ENCODE measurements at regions not wholly inside any gene's neighbourhood (a gene's known extent, or its start where the extent isn't known, plus 50 kb on each side); places are given as distances from the start of the nearest gene placed in this dataset.

DNA sequence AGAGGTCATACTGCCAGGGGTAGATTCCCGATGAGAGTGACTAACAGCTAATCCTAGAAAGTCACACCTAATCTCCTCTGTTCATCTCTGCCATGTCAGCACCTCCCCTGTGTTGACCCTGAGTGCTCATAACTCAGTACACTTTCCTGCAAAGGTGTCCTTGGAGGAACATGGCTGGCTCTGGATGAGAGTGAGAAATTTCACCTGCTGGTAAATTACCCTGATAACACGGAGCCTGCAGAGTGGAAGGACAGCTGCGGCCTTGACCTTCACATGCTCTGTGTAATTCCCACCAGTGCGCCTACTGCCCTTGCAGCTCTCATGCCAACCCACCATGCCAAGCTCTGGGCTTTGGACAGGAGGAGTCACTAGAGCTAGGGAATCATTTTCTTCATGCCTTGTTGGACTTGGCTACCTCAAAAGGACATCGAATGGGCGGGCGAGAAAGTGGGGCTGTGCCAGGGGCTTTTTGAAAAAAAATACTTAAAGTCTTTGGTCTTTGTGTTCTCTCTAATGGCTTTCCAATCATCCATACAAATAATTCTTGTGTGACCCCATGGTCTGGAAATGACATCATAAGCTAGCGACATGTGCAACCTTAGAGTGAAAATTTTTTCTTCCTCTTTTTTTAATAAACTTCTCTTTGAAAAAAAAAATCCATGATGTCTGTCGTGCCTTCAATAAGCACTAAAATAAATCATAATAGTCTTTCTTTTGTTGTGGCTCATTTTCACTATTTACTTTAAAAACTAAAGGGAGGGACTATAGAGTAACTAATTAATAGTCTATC lies 319.9 kb downstream of the MYCN start:
- no peaks in the 10 kb centered on the region for H3K27me3 Mint-ChIP-seq (ENCODE audit: low read depth, poor library complexity)
- no peaks in the 10 kb centered on the region for H3K36me3 Mint-ChIP-seq (ENCODE audit: low read depth)
- TF ChIP-seq, protein P1, sequence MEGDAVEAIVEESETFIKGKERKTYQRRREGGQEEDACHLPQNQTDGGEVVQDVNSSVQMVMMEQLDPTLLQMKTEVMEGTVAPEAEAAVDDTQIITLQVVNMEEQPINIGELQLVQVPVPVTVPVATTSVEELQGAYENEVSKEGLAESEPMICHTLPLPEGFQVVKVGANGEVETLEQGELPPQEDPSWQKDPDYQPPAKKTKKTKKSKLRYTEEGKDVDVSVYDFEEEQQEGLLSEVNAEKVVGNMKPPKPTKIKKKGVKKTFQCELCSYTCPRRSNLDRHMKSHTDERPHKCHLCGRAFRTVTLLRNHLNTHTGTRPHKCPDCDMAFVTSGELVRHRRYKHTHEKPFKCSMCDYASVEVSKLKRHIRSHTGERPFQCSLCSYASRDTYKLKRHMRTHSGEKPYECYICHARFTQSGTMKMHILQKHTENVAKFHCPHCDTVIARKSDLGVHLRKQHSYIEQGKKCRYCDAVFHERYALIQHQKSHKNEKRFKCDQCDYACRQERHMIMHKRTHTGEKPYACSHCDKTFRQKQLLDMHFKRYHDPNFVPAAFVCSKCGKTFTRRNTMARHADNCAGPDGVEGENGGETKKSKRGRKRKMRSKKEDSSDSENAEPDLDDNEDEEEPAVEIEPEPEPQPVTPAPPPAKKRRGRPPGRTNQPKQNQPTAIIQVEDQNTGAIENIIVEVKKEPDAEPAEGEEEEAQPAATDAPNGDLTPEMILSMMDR (IDR thresholded peaks at IDR 0.05): no peak
- peaks cover 63% of the 10 kb centered on the region for H3K4me1 Mint-ChIP-seq
- no peak overlapping the region for H3K4me3 Mint-ChIP-seq
- DNase-seq: no peak
- peaks cover 3% of the 10 kb centered on the region for H3K9me3 Mint-ChIP-seq
- H3K27ac Mint-ChIP-seq: no peak overlapping the region

DNA sequence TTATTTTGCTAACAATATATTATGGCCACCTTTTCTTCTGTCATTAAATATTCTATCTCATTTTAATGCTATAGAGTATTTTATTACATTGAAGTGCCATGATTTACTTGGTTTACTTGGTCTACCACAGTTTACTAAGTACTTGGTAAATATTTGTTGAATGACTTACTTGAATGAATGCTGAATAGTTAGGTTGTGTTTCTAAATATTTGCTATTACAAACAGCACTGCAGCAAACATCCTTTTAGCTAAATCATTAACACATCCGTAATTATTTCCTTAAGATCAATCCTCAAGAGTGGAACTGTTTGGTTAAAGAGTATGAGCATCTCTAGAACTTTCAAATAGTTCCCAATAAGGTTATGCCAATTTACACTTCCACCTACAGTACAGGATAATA lies 318.7 kb downstream of the MYCN start:
- H3K27me3 Mint-ChIP-seq (ENCODE audit: low read depth, poor library complexity): no peaks in the 10 kb centered on the region
- peaks cover 63% of the 10 kb centered on the region for H3K4me1 Mint-ChIP-seq
- no peak for DNase-seq
- H3K9me3 Mint-ChIP-seq: peaks cover 12% of the 10 kb centered on the region
- TF ChIP-seq, protein P1 (IDR thresholded peaks at IDR 0.05): no peak
- no peaks in the 10 kb centered on the region for H3K36me3 Mint-ChIP-seq (ENCODE audit: low read depth)
- no peak overlapping the region for H3K4me3 Mint-ChIP-seq
- no peak overlapping the region for H3K27ac Mint-ChIP-seq

DNA sequence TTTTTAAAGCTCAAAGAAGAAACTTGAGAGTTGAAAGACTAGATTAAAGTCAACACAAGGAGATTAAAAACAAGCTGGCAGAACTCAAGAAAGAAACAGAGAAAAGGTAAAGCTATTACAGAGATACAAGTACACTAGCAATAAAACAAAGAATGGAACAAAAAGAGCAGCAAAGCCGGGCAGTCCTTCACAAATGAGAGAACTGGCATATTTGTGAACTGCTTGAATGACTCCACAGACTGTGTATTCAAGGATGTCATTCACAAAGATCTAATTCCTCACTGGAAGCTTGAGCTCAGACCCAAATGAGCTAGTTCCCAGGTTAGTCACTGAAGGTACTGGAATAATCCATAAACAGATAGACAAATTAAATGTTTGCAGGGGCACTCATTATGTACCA lies 318.0 kb downstream of the MYCN start:
- H3K4me3 Mint-ChIP-seq: no peak overlapping the region
- TF ChIP-seq, protein P1 (IDR thresholded peaks at IDR 0.05): no peak
- peaks cover 19% of the 10 kb centered on the region for H3K9me3 Mint-ChIP-seq
- no peak for DNase-seq
- H3K27me3 Mint-ChIP-seq (ENCODE audit: low read depth, poor library complexity): no peaks in the 10 kb centered on the region
- H3K36me3 Mint-ChIP-seq (ENCODE audit: low read depth): no peaks in the 10 kb centered on the region
- H3K4me1 Mint-ChIP-seq: peaks cover 60% of the 10 kb centered on the region
- no peak overlapping the region for H3K27ac Mint-ChIP-seq

DNA sequence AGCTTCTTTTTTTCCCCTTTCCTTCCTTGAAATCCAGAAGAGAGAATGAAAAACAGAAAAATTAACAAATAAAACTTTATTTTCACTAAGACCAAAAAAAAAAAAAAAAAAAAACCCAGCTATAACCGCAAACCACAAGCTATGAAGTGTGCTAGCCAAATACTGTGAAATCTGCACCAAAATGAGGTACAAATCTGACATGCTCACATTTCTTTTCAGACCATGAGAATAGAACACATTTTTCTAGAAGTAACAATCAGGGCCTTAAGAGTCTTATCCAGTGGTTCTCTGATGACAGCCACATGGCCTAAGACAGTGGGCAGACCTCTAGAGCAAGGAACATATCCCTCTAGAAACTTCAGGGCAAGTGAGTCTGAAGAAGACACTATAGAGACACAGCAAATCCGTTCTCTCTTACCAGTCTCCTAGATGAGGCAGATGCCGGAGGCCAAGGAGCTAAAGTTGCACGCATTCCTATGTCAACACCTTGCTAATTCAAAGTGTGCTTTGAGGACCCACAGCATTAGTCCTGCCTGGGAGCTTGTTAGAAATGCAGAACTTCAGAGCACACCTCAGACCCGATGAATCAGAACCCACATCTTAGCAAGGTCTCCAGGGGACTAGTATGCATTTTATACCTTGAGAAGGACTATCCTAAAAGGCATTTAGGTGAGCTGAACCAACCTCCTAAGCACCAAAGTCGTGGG lies 317.1 kb downstream of the MYCN start:
- Mint-ChIP-seq H3K27ac (peak overlapping the region; percentile 25), H3K9me3 (peaks cover 20% of the 10 kb centered on the region), H3K4me3 (no peak overlapping the region), H3K36me3 (ENCODE audit: low read depth) (no peaks in the 10 kb centered on the region), H3K27me3 (ENCODE audit: low read depth, poor library complexity) (peaks cover 4% of the 10 kb centered on the region), H3K4me1 (peaks cover 54% of the 10 kb centered on the region)
- TF ChIP-seq, protein P1 (IDR thresholded peaks at IDR 0.05): no peak
- DNase-seq: no peak

DNA sequence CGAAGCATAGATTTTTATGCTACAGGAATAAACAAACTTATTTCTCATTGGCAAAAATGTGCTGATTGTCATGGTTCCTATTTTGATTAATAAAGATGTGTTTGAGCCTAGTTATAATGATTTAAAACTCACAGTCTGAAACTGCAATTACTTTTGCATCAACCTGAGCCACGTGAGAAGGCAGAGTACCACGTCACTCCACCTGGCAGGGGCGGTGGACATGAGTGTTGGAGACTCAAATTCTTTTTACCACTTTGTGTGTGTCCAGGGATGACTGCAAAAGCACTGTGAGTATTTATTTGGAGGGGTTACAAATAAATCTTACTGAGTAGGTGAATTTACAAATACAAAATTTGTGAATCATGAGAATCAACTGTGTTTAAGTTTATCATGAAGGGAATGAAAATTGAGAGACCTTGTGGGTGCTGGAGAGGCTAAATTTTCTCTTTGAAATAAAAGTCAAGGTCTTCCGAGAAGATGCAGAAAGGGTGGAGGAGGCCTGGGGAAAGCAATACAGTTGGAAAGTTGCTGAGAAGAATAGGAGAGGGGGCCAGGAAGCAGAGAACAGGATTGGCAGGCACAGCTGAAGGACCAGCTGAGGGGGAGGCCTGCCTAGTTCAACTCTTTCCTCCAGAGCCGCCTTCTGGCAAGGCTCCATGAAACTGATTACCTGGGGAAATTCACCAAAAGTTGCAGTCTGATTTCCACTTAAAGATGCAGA lies 316.4 kb downstream of the MYCN start:
- H3K27ac Mint-ChIP-seq: peak overlapping the region; percentile 25
- H3K4me1 Mint-ChIP-seq: peaks cover 54% of the 10 kb centered on the region
- TF ChIP-seq, protein P1 (IDR thresholded peaks at IDR 0.05): no peak
- DNase-seq: no peak
- H3K9me3 Mint-ChIP-seq: peaks cover 20% of the 10 kb centered on the region
- H3K4me3 Mint-ChIP-seq: no peak overlapping the region
- peaks cover 6% of the 10 kb centered on the region for H3K27me3 Mint-ChIP-seq (ENCODE audit: low read depth, poor library complexity)
- H3K36me3 Mint-ChIP-seq (ENCODE audit: low read depth): no peaks in the 10 kb centered on the region

Measured in nephron progenitor cell (in vitro differentiated cells).